GM18499 (cell line): ENCODE measurements at regions not wholly inside any gene's neighbourhood (a gene's known extent, or its start where the extent isn't known, plus 50 kb on each side); places are given as distances from the start of the nearest gene placed in this dataset.

Experiments
- ATAC-seq: cut with Tn5 transposase; IDR thresholded peaks from one replicate; pipeline ENCODE4 v1.9.1; 2021; ENCODE audit warnings: moderate number of reproducible peaks; ENCODE audit not compliant: insufficient read depth, unreplicated experiment

- no peak for ATAC-seq
These were observed 698.3 kb downstream of the HDGFL1 start for GRCh38 chr6:23267651-23268050.

GRCh38 chr6:23268348-23268747 is 699.0 kb downstream of the HDGFL1 start:
- no peak for ATAC-seq

GRCh38 chr6:23269436-23269835 is 700.1 kb downstream of the HDGFL1 start:
- no peak for ATAC-seq

- no peak for ATAC-seq
These were observed 703.2 kb downstream of the HDGFL1 start for GRCh38 chr6:23272536-23272935.

- no peak for ATAC-seq
These were observed 708.3 kb downstream of the HDGFL1 start for GRCh38 chr6:23277521-23278179.

GRCh38 chr6:23278180-23278532 is 708.8 kb downstream of the HDGFL1 start:
- ATAC-seq = no peak

- no peak for ATAC-seq
These were observed 711.1 kb downstream of the HDGFL1 start for GRCh38 chr6:23280437-23280836.

GRCh38 chr6:23282252-23283021 is 713.1 kb downstream of the HDGFL1 start:
- no peak for ATAC-seq

GRCh38 chr6:23293653-23294052 is 724.3 kb downstream of the HDGFL1 start:
- ATAC-seq = no peak

- no peak for ATAC-seq
These were observed 732.2 kb downstream of the HDGFL1 start for GRCh38 chr6:23301556-23301955.

GRCh38 chr6:23302514-23302913 is 733.1 kb downstream of the HDGFL1 start:
- no peak for ATAC-seq

- no peak for ATAC-seq
These were observed 736.1 kb downstream of the HDGFL1 start for GRCh38 chr6:23305325-23305943.

- ATAC-seq = no peak
These were observed 737.0 kb downstream of the HDGFL1 start for GRCh38 chr6:23306251-23306950.

- ATAC-seq = no peak
These were observed 738.1 kb downstream of the HDGFL1 start for GRCh38 chr6:23307516-23307915.

- ATAC-seq = no peak
These were observed 738.8 kb downstream of the HDGFL1 start for GRCh38 chr6:23308166-23308565.

- ATAC-seq = no peak
These were observed 741.8 kb downstream of the HDGFL1 start for GRCh38 chr6:23311211-23311610.

- ATAC-seq = no peak
These were observed 746.8 kb downstream of the HDGFL1 start for GRCh38 chr6:23316131-23316530.

- ATAC-seq = no peak
These were observed 747.6 kb downstream of the HDGFL1 start for GRCh38 chr6:23316931-23317330.

- no peak for ATAC-seq
These were observed 750.2 kb downstream of the HDGFL1 start for GRCh38 chr6:23319582-23319981.

GRCh38 chr6:23320471-23321015 is 751.2 kb downstream of the HDGFL1 start:
- no peak for ATAC-seq

- no peak for ATAC-seq
These were observed 754.5 kb downstream of the HDGFL1 start for GRCh38 chr6:23323897-23324296.
